ENCODE measurements at regions not wholly inside any gene's neighbourhood (a gene's known extent, or its start where the extent isn't known, plus 50 kb on each side); places are given as distances from the start of the nearest gene placed in this dataset.

GRCh38 chr6:141734071-141734840, 398.5 kb upstream of the GJE1 start (continued):
- TF ChIP-seq HMG20B (CRISPR knock-in tag; IDR thresholded peaks at IDR 0.05) = no peak
- TF ChIP-seq, protein P1, sequence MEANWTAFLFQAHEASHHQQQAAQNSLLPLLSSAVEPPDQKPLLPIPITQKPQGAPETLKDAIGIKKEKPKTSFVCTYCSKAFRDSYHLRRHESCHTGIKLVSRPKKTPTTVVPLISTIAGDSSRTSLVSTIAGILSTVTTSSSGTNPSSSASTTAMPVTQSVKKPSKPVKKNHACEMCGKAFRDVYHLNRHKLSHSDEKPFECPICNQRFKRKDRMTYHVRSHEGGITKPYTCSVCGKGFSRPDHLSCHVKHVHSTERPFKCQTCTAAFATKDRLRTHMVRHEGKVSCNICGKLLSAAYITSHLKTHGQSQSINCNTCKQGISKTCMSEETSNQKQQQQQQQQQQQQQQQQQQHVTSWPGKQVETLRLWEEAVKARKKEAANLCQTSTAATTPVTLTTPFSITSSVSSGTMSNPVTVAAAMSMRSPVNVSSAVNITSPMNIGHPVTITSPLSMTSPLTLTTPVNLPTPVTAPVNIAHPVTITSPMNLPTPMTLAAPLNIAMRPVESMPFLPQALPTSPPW (CRISPR knock-in tag; IDR thresholded peaks at IDR 0.05) = no peak
- no peak for TF ChIP-seq DIDO1 (tag; IDR thresholded peaks at IDR 0.05; ENCODE audit: low read depth)
- TF ChIP-seq ZFP36 (IDR thresholded peaks at IDR 0.05; ENCODE audit: low read depth, low read length, partially characterized antibody) = no peak
- TF ChIP-seq CCAR2 (IDR thresholded peaks at IDR 0.05; ENCODE audit: low read depth, low read length) = no peak
- no peak for TF ChIP-seq FOXA1 (IDR thresholded peaks at IDR 0.05; ENCODE audit: borderline replicate concordance)
- no peak for TF ChIP-seq ZNF134 (CRISPR knock-in tag; conservative IDR thresholded peaks at IDR 0.05)
- TF ChIP-seq, protein P2, sequence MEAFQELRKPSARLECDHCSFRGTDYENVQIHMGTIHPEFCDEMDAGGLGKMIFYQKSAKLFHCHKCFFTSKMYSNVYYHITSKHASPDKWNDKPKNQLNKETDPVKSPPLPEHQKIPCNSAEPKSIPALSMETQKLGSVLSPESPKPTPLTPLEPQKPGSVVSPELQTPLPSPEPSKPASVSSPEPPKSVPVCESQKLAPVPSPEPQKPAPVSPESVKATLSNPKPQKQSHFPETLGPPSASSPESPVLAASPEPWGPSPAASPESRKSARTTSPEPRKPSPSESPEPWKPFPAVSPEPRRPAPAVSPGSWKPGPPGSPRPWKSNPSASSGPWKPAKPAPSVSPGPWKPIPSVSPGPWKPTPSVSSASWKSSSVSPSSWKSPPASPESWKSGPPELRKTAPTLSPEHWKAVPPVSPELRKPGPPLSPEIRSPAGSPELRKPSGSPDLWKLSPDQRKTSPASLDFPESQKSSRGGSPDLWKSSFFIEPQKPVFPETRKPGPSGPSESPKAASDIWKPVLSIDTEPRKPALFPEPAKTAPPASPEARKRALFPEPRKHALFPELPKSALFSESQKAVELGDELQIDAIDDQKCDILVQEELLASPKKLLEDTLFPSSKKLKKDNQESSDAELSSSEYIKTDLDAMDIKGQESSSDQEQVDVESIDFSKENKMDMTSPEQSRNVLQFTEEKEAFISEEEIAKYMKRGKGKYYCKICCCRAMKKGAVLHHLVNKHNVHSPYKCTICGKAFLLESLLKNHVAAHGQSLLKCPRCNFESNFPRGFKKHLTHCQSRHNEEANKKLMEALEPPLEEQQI (IDR thresholded peaks at IDR 0.05) = no peak
- TF ChIP-seq ZNF551 (CRISPR knock-in tag; IDR thresholded peaks at IDR 0.05) = no peak
- TF ChIP-seq MYBL2 (IDR thresholded peaks at IDR 0.05; ENCODE audit: low read depth) = no peak
- no peak for TF ChIP-seq MYBL2 (CRISPR knock-in tag; IDR thresholded peaks at IDR 0.05; ENCODE audit: borderline replicate concordance)
- TF ChIP-seq RAD21 (CRISPR knock-in tag; conservative IDR thresholded peaks at IDR 0.05 in 1 of 2, IDR thresholded peaks at IDR 0.05 in 1 of 2) = no peak
- no peak for TF ChIP-seq FOXK1 (CRISPR knock-in tag; IDR thresholded peaks at IDR 0.05; ENCODE audit: borderline replicate concordance)
- TF ChIP-seq CXXC5 (CRISPR knock-in tag; IDR thresholded peaks at IDR 0.05) = no peak

All from K562 (cell line).